ENCODE measurements at regions not wholly inside any gene's neighbourhood (a gene's known extent, or its start where the extent isn't known, plus 50 kb on each side); places are given as distances from the start of the nearest gene placed in this dataset.

GRCh38 chr5:25459082-25459481 lies 814.3 kb upstream of the CDH10 start:
- TF ChIP-seq CTCF (conservative IDR thresholded peaks at IDR 0.05; ENCODE audit: low read depth, low read length), result no peak
- TF ChIP-seq EZH2phosphoT487 (IDR thresholded peaks at IDR 0.05; ENCODE audit: borderline replicate concordance, low read length), result no peak
